ENCODE measurements at regions not wholly inside any gene's neighbourhood (a gene's known extent, or its start where the extent isn't known, plus 50 kb on each side); places are given as distances from the start of the nearest gene placed in this dataset.
A peak's percentile ranks its signal among the peaks of the same experiment; 100 is the strongest.
"Not testable (repeated sequence)": the region's sequence is repeated elsewhere in the genome, so short reads cannot be mapped to it uniquely, and the experiment has no call there.

DNA sequence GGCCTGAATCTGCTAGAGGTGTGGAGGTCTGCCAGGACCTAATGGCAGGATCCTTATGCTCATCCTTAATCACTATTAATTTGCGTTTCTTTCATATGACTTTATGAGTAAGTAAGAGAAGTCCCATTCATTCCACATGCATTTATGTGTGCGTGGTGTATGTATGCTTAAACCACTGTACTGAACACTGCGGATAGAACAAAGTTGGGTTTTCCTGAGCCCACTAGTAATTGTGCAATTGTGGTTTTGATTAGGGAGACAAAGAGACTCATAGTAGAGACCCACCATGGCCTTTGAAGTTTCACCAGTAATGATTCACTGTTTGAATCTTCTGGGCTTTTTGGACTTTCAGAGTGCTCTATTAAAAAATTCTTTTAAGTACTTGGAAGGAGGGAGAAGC lies 498.5 kb upstream of the DIPK2B start:
- intact Hi-C loops (cut with DNase I): no loop called here
- DNase-seq: no peak
- ATAC-seq: no peak

DNA sequence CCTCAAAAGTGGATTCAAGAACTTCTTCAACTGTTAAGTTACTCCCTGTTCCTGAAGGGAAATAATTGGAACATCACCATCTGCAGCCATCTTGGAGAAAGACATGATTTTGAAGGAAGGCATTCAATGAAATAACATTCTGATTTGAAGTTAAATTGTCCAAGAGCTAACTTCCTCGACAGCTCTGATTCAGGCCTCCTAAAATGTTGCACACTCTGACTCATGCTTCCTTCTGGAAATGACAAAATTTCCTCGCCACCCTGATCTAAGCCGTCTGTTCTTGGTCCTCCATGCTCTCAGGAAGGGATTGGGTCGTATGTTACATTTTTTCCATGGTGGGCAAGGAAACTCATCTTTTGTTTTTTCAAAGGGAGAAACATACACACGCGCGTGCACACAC lies 496.9 kb upstream of the DIPK2B start:
- intact Hi-C loops (cut with DNase I): no loop called here
- peak in 1 of 2 donors; percentile 65 for ATAC-seq

DNA sequence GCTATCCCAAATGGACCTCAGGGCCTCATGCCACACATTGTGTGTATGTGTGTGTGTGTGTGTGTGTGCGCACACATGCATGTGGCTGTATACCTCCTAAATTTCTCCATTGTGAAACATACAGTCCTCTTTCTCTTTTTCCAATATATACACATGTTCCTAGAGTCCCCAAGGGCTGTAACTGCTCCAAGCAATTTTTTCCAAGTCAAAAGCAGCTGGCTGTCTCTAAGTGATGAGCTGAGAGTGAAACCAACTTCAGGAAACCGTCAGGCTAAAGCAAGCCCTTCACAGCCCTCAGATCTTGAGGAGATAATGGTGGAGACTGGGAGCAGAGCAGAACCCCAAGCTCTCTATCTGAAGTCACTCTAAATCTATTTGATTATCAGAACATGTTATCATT lies 496.1 kb upstream of the DIPK2B start:
- DNase-seq (no peak), ATAC-seq (no peak)
- intact Hi-C loops (cut with DNase I): no loop called here

More for the DNA sequence above, 496.9 kb upstream of the DIPK2B start:
- DNase-seq: no peak

DNA sequence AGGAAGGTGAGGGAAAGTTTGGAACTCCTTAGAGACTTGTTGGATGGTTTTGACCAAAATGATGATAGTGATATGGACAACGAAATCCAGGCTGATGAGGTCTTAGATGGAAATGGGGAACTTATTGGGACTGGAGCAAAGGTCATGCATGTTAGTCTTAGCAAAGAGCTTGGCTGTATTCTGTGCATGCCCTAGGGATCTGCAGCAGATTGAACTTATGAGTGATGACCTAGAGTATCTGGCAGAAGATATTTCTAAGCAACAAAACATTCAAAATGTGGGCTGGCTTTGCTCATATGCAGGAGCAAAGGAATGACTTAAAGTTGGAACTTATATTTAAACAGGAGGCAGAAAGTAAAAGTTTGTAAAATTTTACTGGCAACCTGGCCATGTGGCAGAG lies 489.3 kb upstream of the DIPK2B start:
- intact Hi-C loops (cut with DNase I): no loop called here
- no peak for DNase-seq
- peak in 1 of 2 donors; percentile 44 for ATAC-seq

DNA sequence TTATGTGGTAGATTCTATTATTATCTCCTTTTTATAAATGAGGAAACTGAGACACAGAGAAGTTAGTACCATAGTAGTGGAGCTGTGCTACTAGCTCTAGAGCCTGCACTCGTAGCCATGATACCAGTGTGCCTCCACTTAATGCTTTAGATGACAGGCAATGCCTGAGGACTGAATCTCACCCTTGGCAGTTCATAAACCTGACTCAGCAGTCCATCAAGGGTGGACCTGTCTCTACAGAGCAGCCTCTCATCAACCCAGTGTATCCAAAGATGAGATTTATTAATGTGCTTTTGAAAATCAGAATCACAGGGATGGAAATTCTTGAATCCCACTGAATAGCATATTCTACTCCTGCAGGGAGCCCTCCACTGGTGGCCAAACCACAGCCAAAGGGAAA lies 483.2 kb upstream of the DIPK2B start:
- no peak for ATAC-seq
- DNase-seq: no peak
- intact Hi-C loops (cut with DNase I): no loop called here

DNA sequence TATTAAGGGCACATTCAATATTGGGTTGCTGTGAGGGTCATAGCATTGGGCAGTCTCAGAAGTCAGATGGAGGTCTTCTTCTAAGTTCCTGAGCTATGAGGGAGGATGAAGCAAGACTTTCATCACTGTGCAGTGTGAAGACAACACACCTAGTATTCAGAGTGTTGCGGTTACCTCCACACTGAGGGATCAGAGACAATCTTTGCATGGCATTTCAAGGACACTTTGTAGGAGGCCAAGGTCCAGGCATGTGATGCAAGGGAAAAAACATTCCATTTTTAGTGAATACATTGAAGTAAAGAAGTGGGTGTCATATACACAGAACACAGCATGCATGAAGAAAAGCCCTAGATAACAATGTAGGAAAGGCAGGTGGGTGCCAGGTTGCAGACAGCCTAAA lies 481.2 kb upstream of the DIPK2B start:
- ATAC-seq (no peak), DNase-seq (no peak)
- intact Hi-C loops (cut with DNase I): no loop called here

DNA sequence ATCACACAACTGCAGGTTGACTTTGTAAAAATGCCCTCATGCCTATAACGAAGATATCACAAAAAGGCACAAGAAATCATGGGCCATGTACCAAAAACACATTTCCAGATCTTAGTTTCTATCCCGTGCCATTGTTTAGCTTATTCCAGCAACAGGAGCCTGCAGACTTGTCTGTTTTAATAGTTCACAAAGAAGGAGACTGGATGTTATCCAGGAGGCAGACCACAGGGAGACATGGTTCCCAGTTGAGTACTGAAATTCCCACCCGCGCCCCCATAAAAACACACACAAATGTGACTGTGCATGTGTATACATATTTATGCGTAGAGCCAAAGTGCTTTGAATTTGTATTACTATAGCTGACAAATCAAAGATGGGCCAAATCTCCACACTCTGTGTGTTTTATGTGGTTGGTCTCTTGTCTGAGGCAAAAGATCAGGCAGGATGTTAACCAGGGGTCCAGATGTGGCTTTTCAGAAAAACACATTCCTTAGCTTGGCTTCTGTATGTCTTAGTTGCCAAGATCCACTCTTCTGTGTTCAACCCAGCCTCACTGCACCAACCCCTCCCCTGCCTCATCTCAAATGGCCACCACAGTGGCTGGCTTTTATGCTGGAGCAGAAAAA lies 469.2 kb upstream of the DIPK2B start:
- DNase-seq (no peak), ATAC-seq (no peak)
- intact Hi-C loops (cut with DNase I): no loop called here

DNA sequence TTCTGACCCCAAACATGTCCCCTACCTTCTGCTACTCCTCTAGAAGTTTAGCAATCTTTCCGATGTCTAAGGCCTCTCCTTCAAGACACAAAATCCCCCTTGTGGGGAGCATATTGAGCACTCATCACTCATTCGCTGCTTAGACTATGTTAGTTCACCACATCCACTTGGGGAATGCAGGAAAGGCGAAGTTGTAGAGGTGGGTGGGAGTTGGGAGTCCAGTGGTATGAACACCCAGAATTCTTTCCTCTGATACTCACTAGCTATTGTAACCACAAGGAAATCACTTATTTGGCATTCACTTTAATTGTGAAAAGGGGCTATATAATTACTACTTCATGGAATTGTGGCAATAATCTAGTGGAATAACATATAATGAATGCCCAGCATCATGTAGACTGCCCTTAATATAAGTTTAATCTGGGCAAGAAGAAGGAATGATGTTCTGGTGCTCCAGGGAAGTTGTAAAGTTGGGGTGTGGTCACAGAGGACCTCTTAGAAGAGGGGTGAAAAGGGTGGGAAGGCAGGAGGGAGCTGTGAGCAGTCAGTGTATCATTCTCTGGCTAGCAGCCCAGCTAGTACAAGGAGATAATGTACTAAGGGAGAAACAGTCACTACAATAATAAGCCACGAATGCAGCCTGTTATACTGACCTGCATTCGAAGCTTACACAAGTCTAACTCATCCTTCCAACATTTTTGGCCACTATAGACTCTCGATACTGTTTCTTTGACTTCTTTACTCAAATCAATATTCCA lies 468.2 kb upstream of the DIPK2B start:
- ATAC-seq (peak in 1 of 2 donors; percentile 78), DNase-seq (no peak)
- intact Hi-C loops (cut with DNase I): no loop called here

DNA sequence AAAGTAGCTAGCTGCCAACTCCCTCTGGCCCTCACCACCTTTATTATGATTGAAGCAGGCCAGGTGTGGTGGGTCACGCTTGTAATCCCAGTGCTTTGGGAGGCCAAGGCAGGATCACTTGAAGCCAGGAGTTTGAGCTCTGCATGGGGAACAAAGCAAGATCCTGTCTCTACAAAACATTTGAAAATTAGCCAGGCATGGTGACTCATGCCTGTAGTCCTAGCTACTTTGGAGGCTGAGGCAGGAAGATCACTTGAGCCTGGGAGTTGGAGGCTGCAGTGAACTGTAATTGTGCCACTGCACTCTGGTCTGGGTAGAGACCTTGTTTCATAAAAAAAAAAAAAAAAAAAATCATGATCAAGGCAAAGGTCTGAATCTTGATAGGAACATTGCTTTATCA lies 467.0 kb upstream of the DIPK2B start:
- no peak for DNase-seq
- ATAC-seq: no peak
- intact Hi-C loops (cut with DNase I): no loop called here

DNA sequence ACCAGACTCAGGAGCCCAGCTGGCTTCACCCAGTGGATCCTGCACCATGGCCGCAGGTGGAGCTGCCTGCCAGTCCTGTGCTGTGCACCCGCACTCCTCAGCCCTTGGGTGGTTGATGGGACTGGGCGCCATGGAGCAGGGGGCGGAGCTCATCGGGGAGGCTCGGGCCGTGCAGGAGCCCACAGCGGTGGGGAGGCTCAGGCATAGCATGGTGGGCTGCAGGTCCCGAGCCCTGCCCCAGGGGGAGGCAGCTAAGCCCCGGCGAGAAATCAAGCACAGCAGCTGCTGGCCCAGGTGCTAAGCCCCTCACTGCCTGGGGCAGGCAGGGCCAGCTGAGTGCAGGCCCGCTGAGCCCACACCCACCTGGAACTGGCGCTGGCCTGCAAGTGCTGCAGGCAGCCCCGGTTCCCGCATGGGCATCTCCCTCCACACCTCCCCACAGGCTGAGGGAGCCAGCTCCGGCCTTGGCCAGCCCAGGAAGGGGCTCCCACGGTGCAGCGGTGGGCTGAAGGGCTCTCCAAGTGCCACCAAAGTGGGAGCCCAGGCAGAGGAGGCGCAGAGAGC lies 464.1 kb upstream of the DIPK2B start:
- intact Hi-C loops (cut with DNase I): no loop called here
- DNase-seq (no peak), ATAC-seq (no peak)

DNA sequence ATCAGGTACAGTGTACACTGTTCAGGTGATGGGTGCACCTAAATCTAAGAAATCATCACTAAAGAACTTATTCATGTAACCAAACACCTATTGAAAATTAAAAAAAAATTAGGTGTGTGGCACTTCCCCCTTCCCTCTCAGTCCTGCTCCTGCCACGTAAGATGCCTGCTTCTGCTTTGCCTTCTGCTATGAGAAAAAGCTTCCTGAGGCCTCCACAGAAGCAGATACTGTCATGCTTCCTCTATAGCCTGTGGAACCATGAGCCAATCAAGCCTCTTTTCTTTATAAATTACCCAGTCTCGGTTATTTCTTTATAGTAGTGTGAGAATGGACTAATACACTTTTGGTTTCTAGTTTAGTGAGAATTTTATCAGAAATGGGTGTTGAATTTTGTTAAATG lies 459.8 kb upstream of the DIPK2B start:
- intact Hi-C loops (cut with DNase I): no loop called here
- ATAC-seq: no peak
- DNase-seq: no peak

DNA sequence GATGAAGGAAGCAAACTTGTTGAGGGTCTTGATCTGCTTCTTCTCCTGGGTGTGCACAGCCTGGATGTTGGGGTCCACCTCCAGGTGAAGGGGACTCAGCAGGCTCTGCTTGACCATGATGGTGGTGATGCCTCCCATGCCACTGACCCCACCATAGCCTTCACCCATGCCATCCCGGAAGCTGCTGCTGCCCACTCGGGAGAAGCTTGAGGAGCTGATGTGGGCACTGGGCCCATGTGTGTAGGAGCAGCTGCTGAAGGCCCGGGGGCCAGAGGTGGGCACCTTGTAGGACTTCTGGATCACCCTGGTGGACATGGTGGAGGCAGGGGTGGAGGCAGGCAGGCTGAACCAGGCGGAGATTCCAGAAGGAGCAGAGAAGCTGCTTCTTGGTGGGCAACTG lies 432.7 kb upstream of the DIPK2B start:
- intact Hi-C loops (cut with DNase I): no loop called here
- ATAC-seq (no peak), DNase-seq (no peak)

DNA sequence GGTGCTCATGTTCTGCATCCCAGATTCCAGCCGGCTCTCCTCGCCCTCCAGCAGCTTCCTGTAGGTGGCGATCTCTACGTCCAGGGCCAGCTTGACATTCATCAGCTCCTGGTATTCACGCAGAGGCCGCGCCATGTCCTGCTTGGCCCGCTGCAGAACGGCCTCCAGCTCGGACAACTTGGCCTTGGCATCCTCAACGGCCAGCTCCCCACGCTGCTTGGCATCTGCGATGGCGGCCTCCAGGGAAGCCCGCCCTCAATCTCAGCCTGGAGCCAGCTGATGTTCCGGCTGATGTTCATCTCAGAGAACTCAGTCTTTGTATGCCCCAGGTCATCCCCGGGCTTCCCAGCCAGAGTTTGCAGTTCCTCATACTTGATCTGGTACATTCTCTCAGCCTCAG lies 431.8 kb upstream of the DIPK2B start:
- intact Hi-C loops (cut with DNase I): no loop called here
- no peak for ATAC-seq
- no peak for DNase-seq

DNA sequence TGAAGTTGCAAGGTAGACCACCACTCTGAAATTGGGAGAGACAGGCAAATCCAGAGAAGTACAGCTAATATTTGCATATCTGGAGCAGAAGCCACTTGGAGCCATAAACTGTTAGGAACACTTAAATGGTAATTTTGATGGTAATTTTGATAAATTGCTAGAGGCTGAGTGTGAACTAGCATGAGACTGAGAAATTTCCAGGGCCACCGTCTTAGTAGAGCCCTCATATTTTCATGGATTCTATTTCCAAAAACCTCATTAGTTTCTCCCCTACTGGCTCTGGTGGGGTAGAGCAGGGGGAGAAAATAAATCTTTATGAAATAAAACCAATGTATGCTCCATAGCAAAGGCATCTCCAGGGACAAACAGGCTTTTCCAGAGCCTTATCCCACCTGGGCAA lies 429.4 kb upstream of the DIPK2B start:
- ATAC-seq: no peak
- no peak for DNase-seq
- intact Hi-C loops (cut with DNase I): no loop called here

DNA sequence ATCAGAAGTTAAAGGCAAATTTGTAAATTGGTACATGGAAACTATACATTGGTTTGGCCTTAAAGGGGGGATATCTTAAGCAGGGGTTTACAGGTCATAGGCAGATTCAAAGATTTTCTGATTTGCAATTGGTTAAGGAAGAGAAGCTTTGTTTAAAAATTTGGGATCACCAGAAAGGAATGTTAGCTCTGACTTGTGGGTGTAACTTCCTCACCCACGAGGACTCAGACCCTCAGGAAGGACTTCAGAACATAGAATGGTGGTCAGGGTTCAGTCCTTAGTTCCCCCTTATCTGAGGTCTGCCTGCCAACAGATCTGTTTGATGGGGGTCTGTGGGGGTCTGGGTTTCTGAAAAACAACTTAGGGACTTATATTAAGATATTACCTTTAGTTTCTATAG lies 427.4 kb upstream of the DIPK2B start:
- no peak for DNase-seq
- intact Hi-C loops (cut with DNase I): no loop called here
- no peak for ATAC-seq

DNA sequence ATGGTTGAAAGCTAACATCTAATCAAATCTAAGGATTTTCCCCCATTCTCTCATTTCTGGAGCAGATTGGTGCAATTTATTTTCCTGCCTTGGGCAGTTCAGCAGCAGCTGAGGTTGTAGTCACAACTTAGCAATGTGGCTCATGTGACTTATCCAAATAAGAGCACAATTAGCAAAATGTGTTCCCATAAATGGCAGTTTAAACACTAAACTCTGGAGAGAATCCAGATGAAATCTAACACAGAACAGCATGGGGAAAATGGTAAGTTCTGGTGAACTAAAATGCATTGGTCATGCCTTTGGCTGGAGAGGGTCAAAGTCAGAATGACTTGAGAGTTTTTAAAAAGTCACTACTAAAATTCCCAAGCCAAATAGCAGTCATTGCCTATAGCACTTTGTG lies 422.6 kb upstream of the DIPK2B start:
- ATAC-seq (no peak), DNase-seq (no peak)
- intact Hi-C loops (cut with DNase I): no loop called here

DNA sequence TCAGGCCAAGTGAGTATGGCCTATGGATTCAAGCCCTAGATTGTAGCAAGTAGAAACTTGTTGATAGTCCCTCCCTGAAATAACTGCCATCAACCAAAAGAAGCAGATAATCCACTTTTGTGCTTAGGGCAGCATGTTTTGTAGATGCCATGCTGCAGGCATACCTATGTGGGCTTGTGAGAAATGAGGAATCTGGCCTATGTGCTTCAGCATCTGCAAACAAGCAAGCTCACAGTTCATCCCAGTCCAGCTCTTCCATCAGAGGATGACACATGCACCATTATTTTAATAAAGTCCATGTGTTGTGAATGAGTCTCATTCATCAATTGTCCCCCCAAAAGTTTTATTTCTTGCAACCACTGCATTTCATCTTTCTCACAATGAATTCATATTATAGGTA lies 421.9 kb upstream of the DIPK2B start:
- no peak for DNase-seq
- no peak for ATAC-seq
- intact Hi-C loops (cut with DNase I): no loop called here

DNA sequence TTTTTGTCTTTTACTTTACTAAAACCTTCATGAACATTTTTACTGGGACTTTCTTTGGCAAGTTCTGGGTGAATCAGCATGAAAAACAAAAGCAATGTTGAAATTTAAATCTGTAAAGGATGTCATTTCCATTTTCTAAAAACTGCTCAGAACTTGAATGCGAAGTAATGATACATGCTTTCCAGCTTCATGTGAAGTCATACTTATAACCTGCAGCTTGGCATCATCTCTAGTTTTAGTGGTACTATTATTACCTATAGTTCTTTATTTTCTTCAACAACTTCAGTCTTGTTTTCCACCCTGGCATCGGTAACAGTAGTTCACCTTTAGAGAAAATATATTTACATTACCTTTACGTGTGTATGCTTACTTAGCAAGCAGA lies 421.4 kb upstream of the DIPK2B start:
- DNase-seq (no peak), ATAC-seq (no peak)
- intact Hi-C loops (cut with DNase I): no loop called here

DNA sequence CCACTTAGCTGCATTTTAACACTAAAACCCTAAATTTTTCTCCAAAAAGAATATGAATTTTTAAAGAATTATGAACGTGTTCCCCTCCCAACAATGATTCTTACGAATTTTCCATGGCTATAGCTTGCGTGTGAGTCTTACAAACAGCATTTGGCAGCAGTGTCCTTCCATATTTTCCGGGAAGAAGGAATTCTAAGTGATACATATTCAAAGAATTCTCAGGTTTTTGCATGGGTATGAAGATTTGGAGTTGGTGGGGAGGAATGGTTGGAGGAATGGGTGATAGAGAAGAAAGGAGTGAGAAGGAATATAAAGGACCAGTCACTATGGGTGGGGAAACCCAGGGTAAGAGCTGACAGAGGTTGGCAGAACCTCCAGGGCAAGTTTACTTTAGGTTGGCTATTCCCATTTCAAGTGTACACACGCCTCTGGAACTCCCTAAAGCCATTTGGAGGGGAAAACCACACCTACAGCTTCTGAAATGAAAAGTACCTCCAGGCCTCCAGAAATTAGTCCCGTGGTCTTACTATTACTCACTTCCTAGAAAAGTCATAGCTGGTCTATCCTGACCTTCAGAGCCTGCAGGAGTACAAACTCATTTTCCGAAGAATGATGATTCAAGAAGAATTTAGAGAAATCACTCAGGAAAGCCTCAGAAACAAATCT lies 420.8 kb upstream of the DIPK2B start:
- DNase-seq: no peak
- no peak for ATAC-seq
- intact Hi-C loops (cut with DNase I): no loop called here

DNA sequence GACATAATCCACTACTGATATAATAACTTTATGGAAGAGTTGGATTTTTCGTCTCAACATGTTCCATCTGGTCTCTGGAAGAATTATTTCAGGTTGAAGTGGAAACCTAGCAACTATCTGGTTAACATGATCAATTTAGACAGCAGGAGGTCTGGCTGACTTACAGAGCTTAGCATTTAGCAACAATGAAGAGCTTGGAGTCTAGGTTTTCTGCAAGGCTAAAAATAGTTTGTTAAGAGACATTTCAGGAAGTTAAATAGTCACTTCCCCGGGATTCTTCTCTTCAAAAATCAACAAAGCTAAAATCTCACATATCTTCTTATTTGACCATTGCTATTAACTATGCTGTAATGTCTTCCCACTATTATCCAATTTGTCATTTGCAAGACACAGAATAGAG lies 418.6 kb upstream of the DIPK2B start:
- DNase-seq (no peak), ATAC-seq (no peak)
- intact Hi-C loops (cut with DNase I): no loop called here

DNA sequence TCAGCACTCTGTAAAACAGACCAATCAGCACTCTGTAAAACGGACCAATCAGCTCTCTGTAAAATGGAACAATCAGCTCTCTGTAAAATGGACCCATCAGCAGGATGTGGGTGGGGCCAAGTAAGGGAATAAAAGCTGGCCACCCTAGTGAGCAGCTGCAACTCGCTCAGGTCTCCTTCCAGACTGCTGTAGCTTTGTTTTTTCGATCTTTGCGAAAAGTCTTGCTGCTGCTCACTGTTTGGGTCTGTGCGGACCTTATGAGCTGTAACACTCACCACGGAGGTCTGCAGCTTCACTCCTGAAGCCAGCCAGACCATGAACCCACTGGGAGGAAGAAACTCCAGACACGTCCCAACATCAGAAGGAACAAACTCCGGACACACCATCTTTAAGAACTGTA lies 414.9 kb upstream of the DIPK2B start:
- intact Hi-C loops (cut with DNase I); ATAC-seq; DNase-seq: not testable (repeated sequence)

Measured in left cardiac atrium (tissue), 4 donors.